Panc1 (cell line): ENCODE measurements at regions not wholly inside any gene's neighbourhood (a gene's known extent, or its start where the extent isn't known, plus 50 kb on each side); places are given as distances from the start of the nearest gene placed in this dataset.

Experiments
- ATAC-seq: fragments of 200-7000 bp; cut with Tn5 transposase; 2 replicates; pipeline ENCODE4 v1.9.1; 2020; ENCODE audit warnings: mild to moderate bottlenecking, moderate library complexity
- BruUV-seq: library from RNA; stranded (reverse); fragments of 400-500 nt; replicated peaks from 2 replicates; lab custom pipeline; 2021; lab: Mats Ljungman, UMichigan
- CTCF ChIA-PET: fragments of 300-600 bp; sonication (Branson Sonifier 250); formaldehyde crosslinking; loops from one replicate; lab custom pipeline; 2022; ENCODE audit warnings: antibody characterized with exemption; lab: Charles Lee
- POLR2A ChIA-PET: fragments of 300-600 bp; sonication (Branson Sonifier 250); formaldehyde crosslinking; loops from one replicate; lab custom pipeline; 2022; ENCODE audit warnings: antibody characterized with exemption; lab: Charles Lee
- DNase-seq: peaks from one replicate; pipeline ENCODE4 v3.0.0-alpha.2; 2010; ENCODE audit warnings: low read depth, low spot score
- H3K27ac ChIP-seq: 2 replicates; pipeline ENCODE4 v1.5.1; 2011; ENCODE audit warnings: mild to moderate bottlenecking, low read length, inconsistent platforms
- H3K27me3 ChIP-seq: fragments of 200-500 bp; sonication (Bioruptor generic); 2 replicates; pipeline ENCODE4 v1.6.0; 2014; ENCODE audit warnings: low read length, inconsistent platforms; ENCODE audit not compliant: control insufficient read depth, insufficient read depth
- H3K36me3 ChIP-seq: fragments of 200-500 bp; sonication (Bioruptor generic); 2 replicates; pipeline ENCODE4 v1.5.1; 2014; ENCODE audit warnings: inconsistent platforms, mild to moderate bottlenecking, low read length, moderate library complexity; ENCODE audit not compliant: control insufficient read depth, insufficient read depth
- H3K4me1 ChIP-seq: 2 replicates; pipeline ENCODE4 v1.5.1; 2011; ENCODE audit warnings: inconsistent platforms, mild to moderate bottlenecking, low read length, moderate library complexity; ENCODE audit not compliant: control insufficient read depth, insufficient read depth
- H3K4me3 ChIP-seq, 2 experiments: 2 replicates each; pipeline ENCODE4 v1.5.1; 2011 to 2012; ENCODE audit warnings: low read depth in 2 of 2, low read length in 2 of 2, mild to moderate bottlenecking in 2 of 2, inconsistent platforms in 1 of 2, moderate library complexity in 1 of 2
- H3K9me3 ChIP-seq: fragments of 200-500 bp; sonication (Bioruptor generic); 2 replicates; pipeline ENCODE4 v1.5.1; 2014; ENCODE audit warnings: low read depth, mild to moderate bottlenecking, inconsistent platforms, low read length, moderate library complexity; ENCODE audit not compliant: control insufficient read depth, insufficient read depth
- POLR2AphosphoS5 ChIP-seq: IDR thresholded peaks from 2 replicates; pipeline ENCODE4 v1.6.1; 2012; ENCODE audit warnings: mild to moderate bottlenecking, low read depth, low read length, moderate library complexity
- SIN3A ChIP-seq: IDR thresholded peaks from 2 replicates; pipeline ENCODE4 v1.6.1; 2012; ENCODE audit warnings: low read depth, mild to moderate bottlenecking, low read length, moderate library complexity, borderline replicate concordance; ENCODE audit not compliant: insufficient read depth
- TCF7L2 ChIP-seq: IDR thresholded peaks from 2 replicates; pipeline ENCODE4 v1.6.1; 2011; ENCODE audit warnings: mild to moderate bottlenecking, low read depth, low read length, inconsistent platforms
- in situ Hi-C: cut with HindIII; loops from 2 replicates; pipeline ENCODE4 v1.10.0; 2016; ENCODE audit warnings: low sequenced_read_pairs, low pct_unique_long_range_greater_than_20kb
- intact Hi-C: fragments of 100-400 bp; cut with micrococcal nuclease; formaldehyde crosslinking; loops from one replicate; pipeline ENCODE4 v1.10.0; 2022; ENCODE audit not compliant: unreplicated experiment
- TF ChIP-seq, protein P1 (sequence below), 2 experiments: IDR thresholded peaks; 2 replicates each; pipeline ENCODE4 v1.6.1; 2011 to 2012; ENCODE audit warnings: low read depth in 2 of 2, control low read depth in 1 of 2, low read length in 1 of 2, mild to moderate bottlenecking in 1 of 2, moderate library complexity in 1 of 2; ENCODE audit not compliant: insufficient read depth in 1 of 2
- TF ChIP-seq, protein P2 (sequence below): fragments of 450-650 bp; IDR thresholded peaks from 2 replicates; pipeline ENCODE4 v1.5.1; 2017; ENCODE audit warnings: mild to moderate bottlenecking

DNA sequence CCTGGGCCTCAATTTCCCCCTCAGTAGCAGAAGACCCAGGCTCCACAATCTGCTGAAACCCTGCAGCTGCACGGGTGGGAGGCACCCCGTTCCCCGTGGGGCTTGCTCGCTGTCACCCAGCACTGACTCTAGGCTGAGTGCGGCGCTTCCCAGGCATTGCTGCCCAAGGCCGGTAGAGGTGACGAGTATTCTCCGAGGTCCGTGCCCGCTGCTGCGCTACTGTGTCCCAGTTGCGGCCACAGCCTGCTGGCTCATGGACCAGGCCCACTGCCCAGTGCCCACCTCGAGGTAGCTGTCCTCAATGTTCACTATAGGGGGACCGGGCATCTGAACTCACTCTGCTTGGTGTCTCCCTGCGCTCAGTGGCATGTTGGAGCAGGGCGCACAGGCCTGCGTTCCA lies 74.7 kb downstream of the GSC start:
- DNase-seq (no peak), ATAC-seq (no peak)
- Histone ChIP-seq H3K4me1 (no peaks in the 10 kb centered on the region), H3K27ac (no peak overlapping the region), H3K4me3 (no peak overlapping the region), H3K27me3 (no peaks in the 10 kb centered on the region), H3K9me3 (no peaks in the 10 kb centered on the region), H3K36me3 (no peaks in the 10 kb centered on the region)
- intact Hi-C loops (no loop called here), in situ Hi-C loops (no loop called here)
- POLR2A ChIA-PET = no interaction called here
- CTCF ChIA-PET = no interaction called here
- no TSS peak for BruUV-seq
- TF ChIP-seq TCF7L2 = no peak
- TF ChIP-seq SIN3A = no peak
- TF ChIP-seq POLR2AphosphoS5 = no peak
- TF ChIP-seq, protein P1, sequence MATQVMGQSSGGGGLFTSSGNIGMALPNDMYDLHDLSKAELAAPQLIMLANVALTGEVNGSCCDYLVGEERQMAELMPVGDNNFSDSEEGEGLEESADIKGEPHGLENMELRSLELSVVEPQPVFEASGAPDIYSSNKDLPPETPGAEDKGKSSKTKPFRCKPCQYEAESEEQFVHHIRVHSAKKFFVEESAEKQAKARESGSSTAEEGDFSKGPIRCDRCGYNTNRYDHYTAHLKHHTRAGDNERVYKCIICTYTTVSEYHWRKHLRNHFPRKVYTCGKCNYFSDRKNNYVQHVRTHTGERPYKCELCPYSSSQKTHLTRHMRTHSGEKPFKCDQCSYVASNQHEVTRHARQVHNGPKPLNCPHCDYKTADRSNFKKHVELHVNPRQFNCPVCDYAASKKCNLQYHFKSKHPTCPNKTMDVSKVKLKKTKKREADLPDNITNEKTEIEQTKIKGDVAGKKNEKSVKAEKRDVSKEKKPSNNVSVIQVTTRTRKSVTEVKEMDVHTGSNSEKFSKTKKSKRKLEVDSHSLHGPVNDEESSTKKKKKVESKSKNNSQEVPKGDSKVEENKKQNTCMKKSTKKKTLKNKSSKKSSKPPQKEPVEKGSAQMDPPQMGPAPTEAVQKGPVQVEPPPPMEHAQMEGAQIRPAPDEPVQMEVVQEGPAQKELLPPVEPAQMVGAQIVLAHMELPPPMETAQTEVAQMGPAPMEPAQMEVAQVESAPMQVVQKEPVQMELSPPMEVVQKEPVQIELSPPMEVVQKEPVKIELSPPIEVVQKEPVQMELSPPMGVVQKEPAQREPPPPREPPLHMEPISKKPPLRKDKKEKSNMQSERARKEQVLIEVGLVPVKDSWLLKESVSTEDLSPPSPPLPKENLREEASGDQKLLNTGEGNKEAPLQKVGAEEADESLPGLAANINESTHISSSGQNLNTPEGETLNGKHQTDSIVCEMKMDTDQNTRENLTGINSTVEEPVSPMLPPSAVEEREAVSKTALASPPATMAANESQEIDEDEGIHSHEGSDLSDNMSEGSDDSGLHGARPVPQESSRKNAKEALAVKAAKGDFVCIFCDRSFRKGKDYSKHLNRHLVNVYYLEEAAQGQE (IDR thresholded peaks at IDR 0.05; ENCODE audit: insufficient read depth in 1 of 2, low read depth in 2 of 2, low read length in 1 of 2) = no peak
- TF ChIP-seq, protein P2, sequence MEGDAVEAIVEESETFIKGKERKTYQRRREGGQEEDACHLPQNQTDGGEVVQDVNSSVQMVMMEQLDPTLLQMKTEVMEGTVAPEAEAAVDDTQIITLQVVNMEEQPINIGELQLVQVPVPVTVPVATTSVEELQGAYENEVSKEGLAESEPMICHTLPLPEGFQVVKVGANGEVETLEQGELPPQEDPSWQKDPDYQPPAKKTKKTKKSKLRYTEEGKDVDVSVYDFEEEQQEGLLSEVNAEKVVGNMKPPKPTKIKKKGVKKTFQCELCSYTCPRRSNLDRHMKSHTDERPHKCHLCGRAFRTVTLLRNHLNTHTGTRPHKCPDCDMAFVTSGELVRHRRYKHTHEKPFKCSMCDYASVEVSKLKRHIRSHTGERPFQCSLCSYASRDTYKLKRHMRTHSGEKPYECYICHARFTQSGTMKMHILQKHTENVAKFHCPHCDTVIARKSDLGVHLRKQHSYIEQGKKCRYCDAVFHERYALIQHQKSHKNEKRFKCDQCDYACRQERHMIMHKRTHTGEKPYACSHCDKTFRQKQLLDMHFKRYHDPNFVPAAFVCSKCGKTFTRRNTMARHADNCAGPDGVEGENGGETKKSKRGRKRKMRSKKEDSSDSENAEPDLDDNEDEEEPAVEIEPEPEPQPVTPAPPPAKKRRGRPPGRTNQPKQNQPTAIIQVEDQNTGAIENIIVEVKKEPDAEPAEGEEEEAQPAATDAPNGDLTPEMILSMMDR = no peak

DNA sequence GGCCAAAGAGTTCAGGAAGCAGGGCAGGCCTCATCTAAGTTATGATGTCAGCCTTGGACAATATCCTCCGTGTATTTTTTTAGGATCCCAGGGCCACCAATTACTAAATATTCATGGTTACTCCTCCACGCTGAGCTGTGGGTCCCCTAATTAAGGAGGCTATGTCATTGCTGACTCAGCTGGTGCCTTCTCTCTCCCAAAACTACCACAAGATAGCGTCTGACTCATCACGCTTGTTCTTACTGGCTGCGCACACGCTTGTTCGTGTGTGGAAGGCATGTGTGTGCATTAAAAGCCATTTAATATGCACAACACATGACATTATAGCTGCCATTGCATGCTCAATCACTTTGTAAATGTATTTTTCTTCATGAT lies 78.3 kb downstream of the GSC start:
- intact Hi-C loops (no loop called here), in situ Hi-C loops (no loop called here)
- Histone ChIP-seq H3K36me3 (no peaks in the 10 kb centered on the region), H3K4me1 (no peaks in the 10 kb centered on the region), H3K27ac (no peak overlapping the region), H3K27me3 (no peaks in the 10 kb centered on the region), H3K4me3 (no peak overlapping the region), H3K9me3 (no peaks in the 10 kb centered on the region)
- POLR2A ChIA-PET = interaction anchor here (0.6 kb wide), 1 partner anchor 456 kb away, joined by 5 read pairs; no protein-coding TSS in a partner anchor
- TF ChIP-seq POLR2AphosphoS5 = no peak
- TF ChIP-seq SIN3A = no peak
- TF ChIP-seq, protein P2 = no peak
- no peak for TF ChIP-seq TCF7L2
- TF ChIP-seq, protein P1 (IDR thresholded peaks at IDR 0.05; ENCODE audit: insufficient read depth in 1 of 2, low read depth in 2 of 2, low read length in 1 of 2) = no peak
- ATAC-seq = no peak
- no TSS peak for BruUV-seq
- CTCF ChIA-PET = interaction anchor here (0.6 kb wide), 1 partner anchor 56 kb away, joined by 4 read pairs; no protein-coding TSS in a partner anchor
- no peak for DNase-seq
